Endothelial cell of umbilical vein (primary cell): ENCODE measurements at regions not wholly inside any gene's neighbourhood (a gene's known extent, or its start where the extent isn't known, plus 50 kb on each side); places are given as distances from the start of the nearest gene placed in this dataset.

Source experiments
- CTCF ChIP-seq, 2 donors: IDR thresholded peaks; 1 replicate in 1 of 2; 2 replicates in 1 of 2; pipeline ENCODE4 v1.5.1; 2011; ENCODE audit warnings: low read length in 2 of 2, mild to moderate bottlenecking in 2 of 2, moderate library complexity in 2 of 2, control low read depth in 1 of 2, inconsistent platforms in 1 of 2, low read depth in 1 of 2; ENCODE audit not compliant: insufficient read depth in 1 of 2; ENCODE audit errors: extremely low read depth in 1 of 2
- EZH2 ChIP-seq: IDR thresholded peaks from 2 replicates; pipeline ENCODE4 v1.6.1; 2012; ENCODE audit warnings: borderline replicate concordance, low read depth, mild to moderate bottlenecking, moderate library complexity, low read length, inconsistent platforms; ENCODE audit not compliant: severe bottlenecking
- FOS ChIP-seq: IDR thresholded peaks from 2 replicates; pipeline ENCODE4 v1.6.1; 2011; ENCODE audit warnings: mild to moderate bottlenecking, low read length, moderate library complexity, borderline replicate concordance; ENCODE audit not compliant: insufficient read depth
- GATA2 ChIP-seq: IDR thresholded peaks from 2 replicates; pipeline ENCODE4 v1.7.0; 2011; ENCODE audit warnings: low read depth, mild to moderate bottlenecking, moderate library complexity, mixed read lengths, low read length; ENCODE audit not compliant: insufficient read length, insufficient read depth
- POLR2A ChIP-seq: IDR thresholded peaks from 2 replicates; pipeline ENCODE4 v1.6.1; 2012; ENCODE audit warnings: low read depth, mild to moderate bottlenecking, control low read depth, low read length
- POLR2AphosphoS5 ChIP-seq: IDR thresholded peaks from 2 replicates; pipeline ENCODE4 v1.6.1; 2012; ENCODE audit warnings: low read depth, mild to moderate bottlenecking, control low read depth, low read length, moderate library complexity; ENCODE audit not compliant: insufficient read depth

- TF ChIP-seq CTCF (IDR thresholded peaks at IDR 0.05; ENCODE audit: extremely low read depth in 1 of 2, insufficient read depth in 1 of 2, low read depth in 1 of 2, low read length in 2 of 2) (no peak), POLR2A (no peak), GATA2 (no peak), EZH2 (no peak), POLR2AphosphoS5 (no peak), FOS (no peak)
Observed at GRCh38 chr9:89739511-89739910, 134.7 kb downstream of the GADD45G start.
